ENCODE measurements at regions not wholly inside any gene's neighbourhood (a gene's known extent, or its start where the extent isn't known, plus 50 kb on each side); places are given as distances from the start of the nearest gene placed in this dataset.

GRCh38 chr4:164531336-164531735, 222.6 kb upstream of the SMIM31 start:
- no peak for TF ChIP-seq CTCF (IDR thresholded peaks at IDR 0.05; ENCODE audit: extremely low read depth, missing control alignments)
- DNase-seq (ENCODE audit: low spot score): no peak

- DNase-seq (ENCODE audit: low spot score): no peak
These were observed 217.1 kb upstream of the SMIM31 start for GRCh38 chr4:164536814-164537213.

GRCh38 chr4:164538097-164538496, 215.8 kb upstream of the SMIM31 start:
- no peak for DNase-seq (ENCODE audit: low spot score)

More at GRCh38 chr4:164536814-164537213, 217.1 kb upstream of the SMIM31 start:
- no peak for TF ChIP-seq CTCF (IDR thresholded peaks at IDR 0.05; ENCODE audit: extremely low read depth, missing control alignments)

GRCh38 chr4:164540987-164541386, 212.9 kb upstream of the SMIM31 start:
- no peak for TF ChIP-seq CTCF (IDR thresholded peaks at IDR 0.05; ENCODE audit: extremely low read depth, missing control alignments)
- DNase-seq (ENCODE audit: low spot score): no peak

More at GRCh38 chr4:164538097-164538496, 215.8 kb upstream of the SMIM31 start:
- no peak for TF ChIP-seq CTCF (IDR thresholded peaks at IDR 0.05; ENCODE audit: extremely low read depth, missing control alignments)

GRCh38 chr4:164542431-164542830, 211.5 kb upstream of the SMIM31 start:
- no peak for TF ChIP-seq CTCF (IDR thresholded peaks at IDR 0.05; ENCODE audit: extremely low read depth, missing control alignments)

GRCh38 chr4:164550989-164551712, 202.8 kb upstream of the SMIM31 start:
- no peak for TF ChIP-seq CTCF (IDR thresholded peaks at IDR 0.05; ENCODE audit: extremely low read depth, missing control alignments)
- DNase-seq (ENCODE audit: low spot score): no peak

More at GRCh38 chr4:164542431-164542830, 211.5 kb upstream of the SMIM31 start:
- DNase-seq (ENCODE audit: low spot score): no peak

- no peak for DNase-seq (ENCODE audit: low spot score)
- TF ChIP-seq CTCF (IDR thresholded peaks at IDR 0.05; ENCODE audit: extremely low read depth, missing control alignments): no peak
These were observed 202.3 kb upstream of the SMIM31 start for GRCh38 chr4:164551713-164552040.
